Amniotic stem cell (primary cell): ENCODE measurements at regions not wholly inside any gene's neighbourhood (a gene's known extent, or its start where the extent isn't known, plus 50 kb on each side); places are given as distances from the start of the nearest gene placed in this dataset.
"Not testable (repeated sequence)": the region's sequence is repeated elsewhere in the genome, so short reads cannot be mapped to it uniquely, and the experiment has no call there.

Experiments
- DNase-seq: peaks from one replicate; lab custom pipeline; 2025; lab: John Stamatoyannopoulos, UW

GRCh38 chr3:187473778-187474406 is 105.7 kb downstream of the RTP4 start:
- no peak for DNase-seq

GRCh38 chr3:187466306-187466705 is 98.1 kb downstream of the RTP4 start:
- not testable (repeated sequence) for DNase-seq

GRCh38 chr3:187465503-187465902 is 97.3 kb downstream of the RTP4 start:
- DNase-seq, result no peak

- DNase-seq, result no peak
Observed at GRCh38 chr3:187464682-187465081, 96.5 kb downstream of the RTP4 start.

GRCh38 chr3:187458921-187459320 is 90.7 kb downstream of the RTP4 start:
- DNase-seq, result no peak

GRCh38 chr3:187458383-187458782 is 90.2 kb downstream of the RTP4 start:
- no peak for DNase-seq

GRCh38 chr3:187456250-187456649 is 88.1 kb downstream of the RTP4 start:
- no peak for DNase-seq

GRCh38 chr3:187454085-187454815 is 86.1 kb downstream of the RTP4 start:
- DNase-seq, result no peak

GRCh38 chr3:187450431-187451190 is 82.4 kb downstream of the RTP4 start:
- no peak for DNase-seq

- no peak for DNase-seq
Observed at GRCh38 chr3:187448674-187449073, 80.5 kb downstream of the RTP4 start.

GRCh38 chr3:187447737-187448136 is 79.6 kb downstream of the RTP4 start:
- no peak for DNase-seq

GRCh38 chr3:187445356-187445755 is 77.2 kb downstream of the RTP4 start:
- DNase-seq, result no peak

- DNase-seq, result no peak
Observed at GRCh38 chr3:187434524-187434923, 66.3 kb downstream of the RTP4 start.

- DNase-seq, result no peak
Observed at GRCh38 chr3:187430576-187430975, 62.4 kb downstream of the RTP4 start.
